WTC11 (cell line): ENCODE measurements at regions not wholly inside any gene's neighbourhood (a gene's known extent, or its start where the extent isn't known, plus 50 kb on each side); places are given as distances from the start of the nearest gene placed in this dataset.

Source experiments
- ATAC-seq: fragments of 200-7000 bp; cut with Tn5 transposase; 2 replicates; pipeline ENCODE4 v1.10.0; 2021; ENCODE audit warnings: mild to moderate bottlenecking, moderate library complexity
- CTCF ChIA-PET: fragments of 300-600 bp; sonication (Branson Sonifier 250); formaldehyde crosslinking; loops from one replicate; lab custom pipeline; 2021; ENCODE audit warnings: antibody characterized with exemption; lab: Charles Lee
- POLR2A ChIA-PET: fragments of 350-600 bp; sonication (Branson Sonifier 250); formaldehyde crosslinking; loops from one replicate; lab custom pipeline; 2021; ENCODE audit warnings: antibody characterized with exemption; lab: Charles Lee
- DNase-seq: peaks from one replicate; pipeline ENCODE4 v3.0.0; 2021; ENCODE audit warnings: low spot score
- H3K27ac Mint-ChIP-seq: 2 replicates; pipeline ENCODE4 v1.8.0; 2021; ENCODE audit warnings: mixed read lengths
- H3K27me3 Mint-ChIP-seq: 2 replicates; pipeline ENCODE4 v1.8.0; 2021; ENCODE audit warnings: low read depth, mild to moderate bottlenecking, moderate library complexity, mixed read lengths
- H3K36me3 Mint-ChIP-seq: 2 replicates; pipeline ENCODE4 v1.8.0; 2021; ENCODE audit warnings: mixed read lengths
- H3K4me1 Mint-ChIP-seq: 2 replicates; pipeline ENCODE4 v1.8.0; 2022; ENCODE audit warnings: mixed read lengths
- H3K4me3 Mint-ChIP-seq: 2 replicates; pipeline ENCODE4 v1.8.0; 2021; ENCODE audit warnings: mild to moderate bottlenecking, moderate library complexity, mixed read lengths
- H3K9me3 Mint-ChIP-seq: 2 replicates; pipeline ENCODE4 v1.8.0; 2021; ENCODE audit warnings: mixed read lengths
- AR ChIP-seq: fragments of 250-450 bp; sonication (Bioruptor Pico); IDR thresholded peaks from 2 replicates; pipeline ENCODE4 v1.9.0; 2021; ENCODE audit warnings: mild to moderate bottlenecking
- CREM ChIP-seq: sonication (generic); formaldehyde crosslinking; IDR thresholded peaks from 2 replicates; pipeline ENCODE4 v1.8.1; 2022; ENCODE audit warnings: mild to moderate bottlenecking, missing genetic modification reagents, moderate library complexity
- ELF4 ChIP-seq: sonication (generic); formaldehyde crosslinking; IDR thresholded peaks from 2 replicates; pipeline ENCODE4 v1.8.1; 2022; ENCODE audit warnings: low read depth, mild to moderate bottlenecking, moderate library complexity, missing genetic modification reagents
- FOXP4 ChIP-seq: sonication (generic); formaldehyde crosslinking; IDR thresholded peaks from 2 replicates; pipeline ENCODE4 v1.8.0; 2022; ENCODE audit warnings: mild to moderate bottlenecking, missing genetic modification reagents
- MYBL2 ChIP-seq: sonication (generic); formaldehyde crosslinking; IDR thresholded peaks from 2 replicates; pipeline ENCODE4 v1.8.1; 2023; ENCODE audit warnings: mild to moderate bottlenecking, moderate library complexity, missing genetic modification reagents
- NR3C1 ChIP-seq: sonication (generic); formaldehyde crosslinking; conservative IDR thresholded peaks from 2 replicates; pipeline ENCODE4 v1.8.1; 2023; ENCODE audit warnings: low read depth, mild to moderate bottlenecking, missing genetic modification reagents
- PRDM15 ChIP-seq: sonication (generic); formaldehyde crosslinking; IDR thresholded peaks from 2 replicates; pipeline ENCODE4 v1.8.0; 2022; ENCODE audit warnings: missing genetic modification reagents
- SMAD3 ChIP-seq: sonication (generic); formaldehyde crosslinking; IDR thresholded peaks from 2 replicates; pipeline ENCODE4 v1.8.0; 2022; ENCODE audit warnings: missing genetic modification reagents, mild to moderate bottlenecking, borderline replicate concordance
- SOX15 ChIP-seq: fragments of 250-450 bp; sonication (Bioruptor Pico); IDR thresholded peaks from 2 replicates; pipeline ENCODE4 v1.9.0; 2021; ENCODE audit warnings: mild to moderate bottlenecking
- STAT6 ChIP-seq: sonication (generic); formaldehyde crosslinking; conservative IDR thresholded peaks from 2 replicates; pipeline ENCODE4 v1.8.1; 2023; ENCODE audit warnings: mild to moderate bottlenecking, low read depth, missing genetic modification reagents, moderate library complexity
- ZNF121 ChIP-seq: sonication (generic); formaldehyde crosslinking; IDR thresholded peaks from 2 replicates; pipeline ENCODE4 v1.8.0; 2023; ENCODE audit warnings: missing genetic modification reagents
- ZNF396 ChIP-seq: fragments of 250-450 bp; sonication (Bioruptor Pico); IDR thresholded peaks from 2 replicates; pipeline ENCODE4 v1.8.0; 2021; ENCODE audit warnings: mild to moderate bottlenecking, moderate library complexity, borderline replicate concordance
- ZNF512 ChIP-seq: sonication (generic); formaldehyde crosslinking; IDR thresholded peaks from 2 replicates; pipeline ENCODE4 v1.8.1; 2022; ENCODE audit warnings: missing genetic modification reagents, borderline replicate concordance
- TF ChIP-seq, protein P1 (sequence below): fragments of 250-450 bp; sonication (Bioruptor Pico); IDR thresholded peaks from 2 replicates; pipeline ENCODE4 v1.8.0; 2021; ENCODE audit warnings: mild to moderate bottlenecking
- TF ChIP-seq, protein P2 (sequence below): fragments of 250-450 bp; sonication (Bioruptor Pico); IDR thresholded peaks from 2 replicates; pipeline ENCODE4 v1.9.0; 2021; ENCODE audit warnings: moderate library complexity, mild to moderate bottlenecking, inconsistent platforms, borderline replicate concordance

DNA sequence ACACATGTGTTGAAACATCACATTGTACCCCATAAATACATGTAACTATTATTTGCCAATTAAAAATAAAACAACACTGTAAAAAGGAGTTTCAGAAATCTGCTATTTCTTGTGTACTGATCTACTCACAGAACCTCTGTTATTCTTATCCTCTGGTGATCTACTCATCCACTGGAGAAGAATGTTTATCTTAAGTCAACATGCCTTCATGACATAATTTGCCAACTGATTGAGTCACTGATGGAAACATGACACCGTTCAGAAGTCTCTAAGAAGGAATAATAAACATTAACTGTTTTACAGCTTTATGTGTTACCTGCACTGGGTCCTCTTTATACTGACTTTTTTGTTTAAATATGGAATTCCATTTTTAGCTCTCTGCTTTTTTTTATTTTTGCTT is 555.2 kb downstream of the DCDC2C start (continued):
- no peak for TF ChIP-seq PRDM15 (CRISPR knock-in tag)
- no peak for TF ChIP-seq AR (CRISPR knock-in tag)
- no peak for TF ChIP-seq ZNF121
- TF ChIP-seq, protein P1, sequence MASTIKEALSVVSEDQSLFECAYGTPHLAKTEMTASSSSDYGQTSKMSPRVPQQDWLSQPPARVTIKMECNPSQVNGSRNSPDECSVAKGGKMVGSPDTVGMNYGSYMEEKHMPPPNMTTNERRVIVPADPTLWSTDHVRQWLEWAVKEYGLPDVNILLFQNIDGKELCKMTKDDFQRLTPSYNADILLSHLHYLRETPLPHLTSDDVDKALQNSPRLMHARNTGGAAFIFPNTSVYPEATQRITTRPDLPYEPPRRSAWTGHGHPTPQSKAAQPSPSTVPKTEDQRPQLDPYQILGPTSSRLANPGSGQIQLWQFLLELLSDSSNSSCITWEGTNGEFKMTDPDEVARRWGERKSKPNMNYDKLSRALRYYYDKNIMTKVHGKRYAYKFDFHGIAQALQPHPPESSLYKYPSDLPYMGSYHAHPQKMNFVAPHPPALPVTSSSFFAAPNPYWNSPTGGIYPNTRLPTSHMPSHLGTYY (CRISPR knock-in tag): no peak
- no peak for TF ChIP-seq ZNF512 (CRISPR knock-in tag)
- TF ChIP-seq FOXP4 (CRISPR knock-in tag): no peak
- TF ChIP-seq, protein P2, sequence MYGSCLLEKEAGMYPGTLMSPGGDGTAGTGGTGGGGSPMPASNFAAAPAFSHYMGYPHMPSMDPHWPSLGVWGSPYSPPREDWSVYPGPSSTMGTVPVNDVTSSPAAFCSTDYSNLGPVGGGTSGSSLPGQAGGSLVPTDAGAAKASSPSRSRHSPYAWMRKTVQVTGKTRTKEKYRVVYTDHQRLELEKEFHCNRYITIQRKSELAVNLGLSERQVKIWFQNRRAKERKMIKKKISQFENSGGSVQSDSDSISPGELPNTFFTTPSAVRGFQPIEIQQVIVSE (CRISPR knock-in tag): no peak
- no peak for TF ChIP-seq SOX15 (CRISPR knock-in tag)
- no peak for TF ChIP-seq MYBL2
- no peak for TF ChIP-seq NR3C1
- TF ChIP-seq ZNF396 (CRISPR knock-in tag): no peak

DNA sequence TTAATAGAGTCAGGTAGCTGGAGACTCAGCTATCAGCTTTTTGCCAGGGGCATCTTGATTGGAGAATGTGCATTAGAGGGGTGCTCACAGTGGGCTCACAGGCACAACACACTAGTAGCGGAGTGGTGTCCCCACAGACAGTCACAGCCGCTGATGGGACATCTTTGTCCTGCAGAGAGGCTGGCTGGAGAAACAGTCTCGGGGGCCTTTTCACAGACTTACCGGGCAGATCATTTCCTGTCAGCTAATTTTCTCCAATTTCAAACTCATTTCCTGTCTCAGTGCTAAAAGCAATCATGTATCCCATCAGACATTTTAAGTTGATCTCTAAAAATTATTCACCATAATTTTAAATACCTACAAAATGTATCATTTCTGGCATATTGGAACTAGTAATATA is 562.6 kb downstream of the DCDC2C start:
- DNase-seq: no peak
- H3K4me1 Mint-ChIP-seq: no peaks in the 10 kb centered on the region
- H3K9me3 Mint-ChIP-seq: peaks cover 57% of the 10 kb centered on the region
- peaks cover 5% of the 10 kb centered on the region for H3K27me3 Mint-ChIP-seq
- no peak overlapping the region for H3K27ac Mint-ChIP-seq
- H3K36me3 Mint-ChIP-seq: peaks cover 37% of the 10 kb centered on the region
- no peak for ATAC-seq
- H3K4me3 Mint-ChIP-seq: no peak overlapping the region
- POLR2A ChIA-PET: no interaction called here
- CTCF ChIA-PET: no interaction called here
- TF ChIP-seq STAT6 (CRISPR knock-in tag): no peak
- TF ChIP-seq ELF4 (CRISPR knock-in tag): no peak
- TF ChIP-seq, protein P1 (CRISPR knock-in tag): no peak
- TF ChIP-seq CREM (CRISPR knock-in tag): no peak
- TF ChIP-seq PRDM15 (CRISPR knock-in tag): no peak
- TF ChIP-seq SMAD3 (CRISPR knock-in tag): no peak
